Muscle of leg (tissue), 3 donors: ENCODE measurements at regions not wholly inside any gene's neighbourhood (a gene's known extent, or its start where the extent isn't known, plus 50 kb on each side); places are given as distances from the start of the nearest gene placed in this dataset.

ENCODE experiments used
- DNase-seq: peaks from one replicate; pipeline ENCODE4 v3.0.0; 2013
- H3K27ac ChIP-seq: one replicate; pipeline ENCODE4 v1.5.1; 2013; ENCODE audit warnings: mild to moderate bottlenecking, low read length, control low read depth
- H3K27me3 ChIP-seq: one replicate; pipeline ENCODE4 v1.6.1; 2013; ENCODE audit warnings: low read length; ENCODE audit not compliant: control insufficient read depth, insufficient read depth
- H3K36me3 ChIP-seq: one replicate; pipeline ENCODE4 v1.6.1; 2013; ENCODE audit warnings: low read length; ENCODE audit not compliant: control insufficient read depth, insufficient read depth
- H3K4me1 ChIP-seq: one replicate; pipeline ENCODE4 v1.6.1; 2013; ENCODE audit warnings: low read length; ENCODE audit not compliant: control insufficient read depth, insufficient read depth
- H3K4me3 ChIP-seq: one replicate; pipeline ENCODE4 v1.5.1; 2013; ENCODE audit warnings: low read length, control low read depth
- H3K9me3 ChIP-seq: replicated peaks from 2 replicates; pipeline ENCODE4 v1.6.1; 2013; ENCODE audit warnings: low read depth, low read length; ENCODE audit not compliant: control insufficient read depth
- WGBS: methylation state at CpG from one replicate; pipeline ENCODE4 v1.1.5; 2013; ENCODE audit warnings: missing lambda C conversion rate; ENCODE audit not compliant: insufficient coverage; 5-methylcytosine and 5-hydroxymethylcytosine counted together

GRCh38 chr10:128277267-128277840 lies 151.1 kb upstream of the MKI67 start:
- DNase-seq: peak; percentile 71
- no peaks in the 10 kb centered on the region for H3K9me3 ChIP-seq
- peaks cover 28% of the 10 kb centered on the region for H3K4me1 ChIP-seq
- WGBS: 66% methylated on average over 3 of the region's 8 CpGs
- no peak overlapping the region for H3K4me3 ChIP-seq
- H3K27ac ChIP-seq: peak overlapping the region; percentile 29
- H3K27me3 ChIP-seq: peaks cover 2% of the 10 kb centered on the region
- H3K36me3 ChIP-seq: no peaks in the 10 kb centered on the region

- no peak overlapping the region for H3K27ac ChIP-seq
- H3K9me3 ChIP-seq: no peaks in the 10 kb centered on the region
- WGBS: 42% methylated on average over 7 of the region's 7 CpGs
- H3K4me1 ChIP-seq: peaks cover 28% of the 10 kb centered on the region
- no peak overlapping the region for H3K4me3 ChIP-seq
- no peak for DNase-seq
- H3K27me3 ChIP-seq: no peaks in the 10 kb centered on the region
- no peaks in the 10 kb centered on the region for H3K36me3 ChIP-seq
Observed at GRCh38 chr10:128278362-128278761, 152.1 kb upstream of the MKI67 start.

GRCh38 chr10:128280271-128280670 lies 154.0 kb upstream of the MKI67 start:
- no CpG with 5 or more reads among the region's 2 CpGs for WGBS
- H3K36me3 ChIP-seq: no peaks in the 10 kb centered on the region
- H3K4me3 ChIP-seq: no peak overlapping the region
- DNase-seq: no peak
- H3K4me1 ChIP-seq: peaks cover 18% of the 10 kb centered on the region
- no peaks in the 10 kb centered on the region for H3K9me3 ChIP-seq
- no peak overlapping the region for H3K27ac ChIP-seq
- H3K27me3 ChIP-seq: peaks cover 12% of the 10 kb centered on the region

GRCh38 chr10:128281343-128281742 lies 155.1 kb upstream of the MKI67 start:
- WGBS: 73% methylated on average over 3 of the region's 6 CpGs
- H3K9me3 ChIP-seq: no peaks in the 10 kb centered on the region
- DNase-seq: no peak
- H3K4me1 ChIP-seq: peaks cover 18% of the 10 kb centered on the region
- no peaks in the 10 kb centered on the region for H3K36me3 ChIP-seq
- no peak overlapping the region for H3K4me3 ChIP-seq
- H3K27me3 ChIP-seq: peaks cover 16% of the 10 kb centered on the region
- no peak overlapping the region for H3K27ac ChIP-seq

- H3K4me1 ChIP-seq: peaks cover 22% of the 10 kb centered on the region
- H3K27ac ChIP-seq: no peak overlapping the region
- WGBS: 94% methylated on average over 9 of the region's 14 CpGs
- no peaks in the 10 kb centered on the region for H3K36me3 ChIP-seq
- no peak for DNase-seq
- no peak overlapping the region for H3K4me3 ChIP-seq
- no peaks in the 10 kb centered on the region for H3K9me3 ChIP-seq
- H3K27me3 ChIP-seq: peaks cover 20% of the 10 kb centered on the region
Observed at GRCh38 chr10:128281861-128282260, 155.6 kb upstream of the MKI67 start.

GRCh38 chr10:128286141-128286761 lies 160.0 kb upstream of the MKI67 start:
- Histone ChIP-seq H3K4me1 (peaks cover 10% of the 10 kb centered on the region), H3K27me3 (peaks cover 33% of the 10 kb centered on the region), H3K4me3 (peak overlapping the region; percentile 38), H3K36me3 (no peaks in the 10 kb centered on the region), H3K9me3 (peaks cover 13% of the 10 kb centered on the region), H3K27ac (peak overlapping the region; percentile 9)
- DNase-seq: peak; percentile 94
- 29% methylated on average over 15 of the region's 22 CpGs for WGBS

GRCh38 chr10:128286762-128287500 lies 160.7 kb upstream of the MKI67 start:
- Histone ChIP-seq H3K36me3 (no peaks in the 10 kb centered on the region), H3K27ac (peak overlapping the region; percentile 9), H3K4me1 (peaks cover 10% of the 10 kb centered on the region), H3K4me3 (peak overlapping the region; percentile 38), H3K27me3 (peaks cover 33% of the 10 kb centered on the region), H3K9me3 (peaks cover 17% of the 10 kb centered on the region)
- peak; percentile 48 for DNase-seq
- 0% methylated on average over 39 of the region's 63 CpGs for WGBS

- no peak for DNase-seq
- peaks cover 10% of the 10 kb centered on the region for H3K4me1 ChIP-seq
- H3K27ac ChIP-seq: no peak overlapping the region
Observed at GRCh38 chr10:128287921-128288320, 161.7 kb upstream of the MKI67 start.

GRCh38 chr10:128289621-128290020 lies 163.4 kb upstream of the MKI67 start:
- Histone ChIP-seq H3K27ac (no peak overlapping the region), H3K9me3 (peaks cover 17% of the 10 kb centered on the region), H3K36me3 (no peaks in the 10 kb centered on the region), H3K4me3 (no peak overlapping the region), H3K27me3 (peaks cover 27% of the 10 kb centered on the region), H3K4me1 (peaks cover 10% of the 10 kb centered on the region)
- DNase-seq: peak; percentile 58
- no CpG with 5 or more reads among the region's 4 CpGs for WGBS

More at GRCh38 chr10:128287921-128288320, 161.7 kb upstream of the MKI67 start:
- 87% methylated on average over 5 of the region's 6 CpGs for WGBS
- Histone ChIP-seq H3K9me3 (peaks cover 17% of the 10 kb centered on the region), H3K27me3 (peaks cover 33% of the 10 kb centered on the region), H3K4me3 (no peak overlapping the region), H3K36me3 (no peaks in the 10 kb centered on the region)

GRCh38 chr10:128295003-128295402 lies 168.8 kb upstream of the MKI67 start:
- H3K36me3 ChIP-seq: no peaks in the 10 kb centered on the region
- H3K27ac ChIP-seq: no peak overlapping the region
- no peak overlapping the region for H3K4me3 ChIP-seq
- no peaks in the 10 kb centered on the region for H3K27me3 ChIP-seq
- WGBS: 90% methylated on average over 6 of the region's 7 CpGs
- peaks cover 16% of the 10 kb centered on the region for H3K9me3 ChIP-seq
- no peak for DNase-seq
- peaks cover 37% of the 10 kb centered on the region for H3K4me1 ChIP-seq
